H9 (cell line): ENCODE measurements at regions not wholly inside any gene's neighbourhood (a gene's known extent, or its start where the extent isn't known, plus 50 kb on each side); places are given as distances from the start of the nearest gene placed in this dataset.

Source experiments
- DNase-seq: peaks from one replicate; pipeline ENCODE4 v3.0.0-alpha.2; 2017
- H2AFZ ChIP-seq: one replicate; pipeline ENCODE4 v1.6.1; 2013; ENCODE audit warnings: mild to moderate bottlenecking, low read length, control low read depth, moderate library complexity
- H2AK5ac ChIP-seq: 2 replicates; pipeline ENCODE4 v1.6.1; 2013; ENCODE audit warnings: low read length, control low read depth, mixed read lengths; ENCODE audit not compliant: insufficient read length
- H2BK120ac ChIP-seq: one replicate; pipeline ENCODE4 v1.6.1; 2013; ENCODE audit warnings: low read depth, mild to moderate bottlenecking, low read length, control low read depth, inconsistent platforms; ENCODE audit not compliant: poor library complexity, severe bottlenecking
- H2BK12ac ChIP-seq: 2 replicates; pipeline ENCODE4 v1.6.1; 2013; ENCODE audit warnings: low read length, control low read depth, mixed read lengths, low read depth; ENCODE audit not compliant: insufficient read length
- H2BK15ac ChIP-seq: 2 replicates; pipeline ENCODE4 v1.6.1; 2013; ENCODE audit warnings: low read depth, low read length, control low read depth
- H2BK20ac ChIP-seq: one replicate; pipeline ENCODE4 v1.6.1; 2013; ENCODE audit warnings: low read depth, mild to moderate bottlenecking, low read length, control low read depth, inconsistent platforms; ENCODE audit not compliant: poor library complexity, severe bottlenecking
- H2BK5ac ChIP-seq: 2 replicates; pipeline ENCODE4 v1.6.1; 2013; ENCODE audit warnings: low read length, control low read depth, mixed read lengths; ENCODE audit not compliant: insufficient read length
- H3K14ac ChIP-seq: 2 replicates; pipeline ENCODE4 v1.6.1; 2013; ENCODE audit warnings: low read length, control low read depth; ENCODE audit not compliant: insufficient read depth
- H3K18ac ChIP-seq: 2 replicates; pipeline ENCODE4 v1.6.1; 2013; ENCODE audit warnings: low read depth, mild to moderate bottlenecking, mixed read lengths, low read length, control low read depth; ENCODE audit not compliant: insufficient read length
- H3K23ac ChIP-seq: 2 replicates; pipeline ENCODE4 v1.6.1; 2013; ENCODE audit warnings: low read length, control low read depth, mixed read lengths, low read depth; ENCODE audit not compliant: insufficient read length
- H3K23me2 ChIP-seq: 2 replicates; pipeline ENCODE4 v1.6.1; 2013; ENCODE audit warnings: low read depth, mild to moderate bottlenecking, mixed read lengths, low read length, control low read depth; ENCODE audit not compliant: insufficient read length, poor library complexity, severe bottlenecking
- H3K27ac ChIP-seq: 2 replicates; pipeline ENCODE4 v1.5.1; 2013; ENCODE audit warnings: low read length, control low read depth, mixed read lengths, low read depth; ENCODE audit not compliant: insufficient read length
- H3K27me3 ChIP-seq: 2 replicates; pipeline ENCODE4 v1.6.1; 2013; ENCODE audit warnings: low read length, control low read depth, inconsistent platforms; ENCODE audit not compliant: insufficient read depth
- H3K4ac ChIP-seq: 2 replicates; pipeline ENCODE4 v1.6.1; 2013; ENCODE audit warnings: low read depth, mild to moderate bottlenecking, control low read depth, inconsistent platforms, low read length, moderate library complexity
- H3K4me1 ChIP-seq: 2 replicates; pipeline ENCODE4 v1.6.1; 2013; ENCODE audit warnings: low read length, control low read depth, inconsistent platforms; ENCODE audit not compliant: insufficient read depth
- H3K4me2 ChIP-seq: 2 replicates; pipeline ENCODE4 v1.6.1; 2013; ENCODE audit warnings: low read length, control low read depth, mixed read lengths; ENCODE audit not compliant: insufficient read length, insufficient read depth
- H3K56ac ChIP-seq: 2 replicates; pipeline ENCODE4 v1.6.1; 2013; ENCODE audit warnings: low read depth, mild to moderate bottlenecking, mixed read lengths, low read length, control low read depth; ENCODE audit not compliant: insufficient read length
- H3K79me1 ChIP-seq: 2 replicates; pipeline ENCODE4 v1.6.1; 2013; ENCODE audit warnings: low read depth, mild to moderate bottlenecking, moderate library complexity, low read length, control low read depth, inconsistent platforms; ENCODE audit not compliant: insufficient read depth, poor library complexity, severe bottlenecking
- H3K79me2 ChIP-seq: 2 replicates; pipeline ENCODE4 v1.6.1; 2013; ENCODE audit warnings: low read length, control low read depth, inconsistent platforms; ENCODE audit not compliant: insufficient read depth
- H3K9ac ChIP-seq: 2 replicates; pipeline ENCODE4 v1.6.1; 2013; ENCODE audit warnings: low read length, control low read depth, mixed read lengths; ENCODE audit not compliant: insufficient read length; ENCODE audit errors: extremely low read depth
- H3K9me3 ChIP-seq: one replicate; pipeline ENCODE4 v1.6.1; 2013; ENCODE audit warnings: low read depth, low read length, inconsistent platforms; ENCODE audit not compliant: control insufficient read depth
- H3T11ph ChIP-seq: one replicate; pipeline ENCODE4 v1.6.1; 2013; ENCODE audit warnings: mild to moderate bottlenecking, low read length, control low read depth, inconsistent platforms
- H4K20me1 ChIP-seq: one replicate; pipeline ENCODE4 v1.6.1; 2013; ENCODE audit not compliant: control insufficient read depth, insufficient read length, insufficient read depth
- H4K5ac ChIP-seq: 2 replicates; pipeline ENCODE4 v1.6.1; 2013; ENCODE audit warnings: low read depth, mild to moderate bottlenecking, mixed read lengths, low read length, control low read depth; ENCODE audit not compliant: insufficient read length
- H4K8ac ChIP-seq: replicated peaks from 2 replicates; pipeline ENCODE4 v1.6.1; 2013; ENCODE audit warnings: low read length, control low read depth, mixed read lengths, low read depth; ENCODE audit not compliant: insufficient read length
- H4K91ac ChIP-seq: 2 replicates; pipeline ENCODE4 v1.6.1; 2013; ENCODE audit warnings: low read depth, mild to moderate bottlenecking, moderate library complexity, mixed read lengths, low read length, control low read depth; ENCODE audit not compliant: insufficient read length
- H3K27ac Mint-ChIP-seq, 3 experiments: 2 replicates in 2 of 3; 3 replicates in 1 of 3; pipeline ENCODE4 v1.8.0; 2020 to 2021; ENCODE audit warnings: mixed read lengths in 3 of 3, mild to moderate bottlenecking in 1 of 3, moderate library complexity in 1 of 3
- H3K27me3 Mint-ChIP-seq: 2 replicates; pipeline ENCODE4 v1.8.0; 2021; ENCODE audit warnings: low read depth, mild to moderate bottlenecking, moderate library complexity, mixed read lengths
- H3K36me3 Mint-ChIP-seq, 3 experiments: 2 replicates in 2 of 3; 3 replicates in 1 of 3; pipeline ENCODE4 v1.8.0; 2020 to 2021; ENCODE audit warnings: low read depth in 3 of 3, mixed read lengths in 3 of 3; ENCODE audit not compliant: insufficient read depth in 1 of 3
- H3K4me1 Mint-ChIP-seq, 2 experiments: 2 replicates each; pipeline ENCODE4 v1.8.0; 2020; ENCODE audit warnings: mixed read lengths in 2 of 2
- H3K4me3 Mint-ChIP-seq, 2 experiments: 2 replicates in 1 of 2; 3 replicates in 1 of 2; pipeline ENCODE4 v1.8.0; 2020 to 2021; ENCODE audit warnings: mild to moderate bottlenecking in 2 of 2, mixed read lengths in 2 of 2, moderate library complexity in 1 of 2
- H3K9me3 Mint-ChIP-seq, 2 experiments: 2 replicates in 1 of 2; 3 replicates in 1 of 2; pipeline ENCODE4 v1.8.0; 2020; ENCODE audit warnings: mild to moderate bottlenecking in 2 of 2, mixed read lengths in 2 of 2, moderate library complexity in 1 of 2
- WGBS: extraction: QIAGEN DNeasy Blood & Tissue Kit; methylation state at CpG from one replicate; pipeline ENCODE4 v1.1.7; 2013; ENCODE audit warnings: missing lambda C conversion rate, low lambda C conversion rate, mixed read lengths; ENCODE audit not compliant: insufficient read length; ENCODE audit errors: extremely low coverage; 5-methylcytosine and 5-hydroxymethylcytosine counted together
- TF ChIP-seq, protein P1 (sequence below): fragments of 200-600 bp; sonication (generic); conservative IDR thresholded peaks from 3 replicates; pipeline ENCODE4 v1.8.0; 2021; ENCODE audit warnings: antibody characterized with exemption, mild to moderate bottlenecking

DNA sequence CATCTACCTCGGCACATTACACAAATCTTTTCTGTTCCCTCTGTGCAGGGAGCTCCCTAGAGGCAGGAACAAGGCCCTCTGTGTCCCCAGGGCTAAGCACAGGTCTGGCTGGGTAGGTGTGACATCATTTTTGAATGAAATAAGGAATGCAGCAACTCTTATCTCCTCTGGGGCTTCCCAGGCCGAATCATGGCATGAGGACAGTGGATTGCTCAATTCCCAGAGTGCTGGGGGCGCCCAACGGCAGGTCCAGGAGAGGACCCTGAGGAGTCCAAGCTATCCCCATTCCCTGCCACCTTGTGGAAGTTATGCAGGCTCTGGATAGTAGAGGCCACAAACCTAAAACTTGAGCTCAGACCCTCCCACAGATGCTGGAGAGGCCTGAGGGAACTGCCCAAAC lies 158.0 kb upstream of the RAB6C start:
- Histone ChIP-seq H3K27me3 (no peaks in the 10 kb centered on the region), H3K4ac (no peak overlapping the region), H3K23ac (no peak overlapping the region), H3K79me1 (no peaks in the 10 kb centered on the region), H4K8ac (no peak overlapping the region), H2AK5ac (no peak overlapping the region), H3K4me2 (no peak overlapping the region), H3K79me2 (no peaks in the 10 kb centered on the region), H3K9ac (no peak overlapping the region), H2BK120ac (no peak overlapping the region), H2BK12ac (no peak overlapping the region), H2AFZ (no peak overlapping the region), H3K18ac (no peak overlapping the region), H3K9me3 (no peaks in the 10 kb centered on the region), H3K27ac (no peak overlapping the region), H3T11ph (no peak overlapping the region), H2BK20ac (no peak overlapping the region), H2BK5ac (no peak overlapping the region), H3K23me2 (no peaks in the 10 kb centered on the region), H4K5ac (no peak overlapping the region), H2BK15ac (no peak overlapping the region), H3K4me1 (no peaks in the 10 kb centered on the region), H4K91ac (no peak overlapping the region), H4K20me1 (no peaks in the 10 kb centered on the region), H3K56ac (no peak overlapping the region), H3K14ac (no peak overlapping the region)
- peaks cover 0 to 3% (median 0%) of the 10 kb centered on the region in 3 experiments; a peak in 3 of 7 replicates for H3K36me3 Mint-ChIP-seq
- no peak for DNase-seq
- peaks cover 0 to 2% of the 10 kb centered on the region in 2 experiments; a peak in 2 of 5 replicates for H3K9me3 Mint-ChIP-seq
- TF ChIP-seq, protein P1, sequence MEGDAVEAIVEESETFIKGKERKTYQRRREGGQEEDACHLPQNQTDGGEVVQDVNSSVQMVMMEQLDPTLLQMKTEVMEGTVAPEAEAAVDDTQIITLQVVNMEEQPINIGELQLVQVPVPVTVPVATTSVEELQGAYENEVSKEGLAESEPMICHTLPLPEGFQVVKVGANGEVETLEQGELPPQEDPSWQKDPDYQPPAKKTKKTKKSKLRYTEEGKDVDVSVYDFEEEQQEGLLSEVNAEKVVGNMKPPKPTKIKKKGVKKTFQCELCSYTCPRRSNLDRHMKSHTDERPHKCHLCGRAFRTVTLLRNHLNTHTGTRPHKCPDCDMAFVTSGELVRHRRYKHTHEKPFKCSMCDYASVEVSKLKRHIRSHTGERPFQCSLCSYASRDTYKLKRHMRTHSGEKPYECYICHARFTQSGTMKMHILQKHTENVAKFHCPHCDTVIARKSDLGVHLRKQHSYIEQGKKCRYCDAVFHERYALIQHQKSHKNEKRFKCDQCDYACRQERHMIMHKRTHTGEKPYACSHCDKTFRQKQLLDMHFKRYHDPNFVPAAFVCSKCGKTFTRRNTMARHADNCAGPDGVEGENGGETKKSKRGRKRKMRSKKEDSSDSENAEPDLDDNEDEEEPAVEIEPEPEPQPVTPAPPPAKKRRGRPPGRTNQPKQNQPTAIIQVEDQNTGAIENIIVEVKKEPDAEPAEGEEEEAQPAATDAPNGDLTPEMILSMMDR, result no peak
- H3K27ac Mint-ChIP-seq, result peak overlapping the region in 1 of 3 experiments; percentile 74; a peak in 2 of 7 replicates
- H3K27me3 Mint-ChIP-seq, result peaks cover 2% of the 10 kb centered on the region
- H3K4me3 Mint-ChIP-seq, result no peak overlapping the region
- peaks cover 2 to 7% of the 10 kb centered on the region in 2 experiments; a peak in 2 of 4 replicates for H3K4me1 Mint-ChIP-seq
- WGBS, result no CpG with 5 or more reads among the region's 4 CpGs
